K562 (cell line): ENCODE measurements at regions not wholly inside any gene's neighbourhood (a gene's known extent, or its start where the extent isn't known, plus 50 kb on each side); places are given as distances from the start of the nearest gene placed in this dataset.

Experiments
- ATAC-seq: fragments of 200-7000 bp; cut with Tn5 transposase; 3 replicates; pipeline ENCODE4 v1.9.1; 2020; ENCODE audit warnings: moderate library complexity
- BruUV-seq: library from RNA; stranded (reverse); fragments of 400-500 nt; replicated peaks from 2 replicates; lab custom pipeline; 2021; lab: Mats Ljungman, UMichigan
- CTCF ChIA-PET: fragments of 300-600 bp; formaldehyde crosslinking; extraction: SDS; loops from one replicate; lab custom pipeline; 2021; ENCODE audit warnings: low intra/inter-chr PET ratio; lab: Yijun Ruan, JAX
- POLR2A ChIA-PET: fragments of 300-600, 350-650 bp; sonication (Branson Sonifier 250); formaldehyde crosslinking; extraction: SDS; loops from one replicate; lab custom pipeline; 2021; ENCODE audit warnings: antibody characterized with exemption, inconsistent platforms; lab: Yijun Ruan, JAX
- DNase-seq, 4 experiments: peaks; one replicate each; pipeline versions ENCODE4 v3.0.0 to v3.0.0-alpha.2; 2011 to 2018; ENCODE audit warnings: low spot score in 3 of 4, mixed read lengths in 3 of 4; ENCODE audit errors: extremely low read depth in 1 of 4
- FAIRE-seq: peaks from 2 replicates; lab custom pipeline; 2011; peaks lifted over from hg19 to GRCh38; lab: Jason Lieb, UNC
- H2AFZ ChIP-seq: 2 replicates; pipeline ENCODE4 v1.6.0; 2011; ENCODE audit warnings: low read depth, low read length, control low read depth, inconsistent platforms
- H3K27ac ChIP-seq: fragments of 200-600 bp; 3 replicates; pipeline ENCODE4 v1.8.0; 2011; ENCODE audit warnings: low read depth, mild to moderate bottlenecking, control low read depth, inconsistent platforms, low read length, moderate library complexity, mixed read lengths; ENCODE audit errors: extremely low read depth
- H3K27me3 ChIP-seq, 2 experiments: fragments of 300-600 bp in 1 of 2; 2 replicates in 1 of 2; 3 replicates in 1 of 2; pipeline versions ENCODE4 v1.6.0 to v1.8.0; 2011; ENCODE audit warnings: inconsistent platforms in 2 of 2, low read length in 2 of 2, mild to moderate bottlenecking in 1 of 2, mixed read lengths in 1 of 2, moderate library complexity in 1 of 2; ENCODE audit not compliant: control insufficient read depth in 2 of 2, insufficient read depth in 2 of 2
- H3K36me3 ChIP-seq: fragments of 300-600 bp; 3 replicates; pipeline ENCODE4 v1.8.0; 2011; ENCODE audit warnings: mild to moderate bottlenecking, low read length, inconsistent platforms; ENCODE audit not compliant: control insufficient read depth, insufficient read depth
- H3K4me1 ChIP-seq, 2 experiments: fragments of 200-600 bp in 1 of 2; replicated peaks in 1 of 2; 2 replicates in 1 of 2; 3 replicates in 1 of 2; pipeline versions ENCODE4 v1.5.1 to v1.8.0; 2011; ENCODE audit warnings: inconsistent platforms in 2 of 2, low read length in 2 of 2, mild to moderate bottlenecking in 1 of 2, mixed read lengths in 1 of 2, moderate library complexity in 1 of 2; ENCODE audit not compliant: control insufficient read depth in 2 of 2, insufficient read depth in 2 of 2
- H3K4me2 ChIP-seq: 2 replicates; pipeline ENCODE4 v1.6.1; 2011; ENCODE audit warnings: low read length, control low read depth, inconsistent platforms, mixed read lengths; ENCODE audit not compliant: insufficient read depth
- H3K4me3 ChIP-seq: fragments of 200-600 bp; sonication (generic), shearing (Covaris generic); 2 replicates; pipeline ENCODE4 v1.5.1; 2016; ENCODE audit warnings: control low read depth, inconsistent platforms
- H3K79me2 ChIP-seq: fragments of 200-600 bp; 3 replicates; pipeline ENCODE4 v1.8.0; 2011; ENCODE audit warnings: low read length, inconsistent platforms; ENCODE audit not compliant: control insufficient read depth, insufficient read depth
- H3K9ac ChIP-seq, 2 experiments: 2 replicates each; pipeline versions ENCODE4 v1.6.0 to v1.6.1; 2011; ENCODE audit warnings: low read depth in 2 of 2, low read length in 2 of 2, control low read depth in 1 of 2, inconsistent platforms in 1 of 2, mild to moderate bottlenecking in 1 of 2, mixed read lengths in 1 of 2; ENCODE audit not compliant: insufficient read depth in 1 of 2
- H3K9me1 ChIP-seq: one replicate; pipeline ENCODE4 v1.6.0; 2011; ENCODE audit warnings: inconsistent platforms, mild to moderate bottlenecking, low read length, moderate library complexity; ENCODE audit not compliant: control insufficient read depth, insufficient read depth
- H3K9me3 ChIP-seq: replicated peaks from 2 replicates; pipeline ENCODE4 v1.5.1; 2011; ENCODE audit warnings: low read depth, low read length, inconsistent platforms; ENCODE audit not compliant: control insufficient read depth, insufficient read depth
- H4K20me1 ChIP-seq: replicated peaks from 2 replicates; pipeline ENCODE4 v1.6.1; 2011; ENCODE audit warnings: low read length, inconsistent platforms, mixed read lengths; ENCODE audit not compliant: control insufficient read depth, insufficient read depth
- CAMTA2 ChIP-seq: fragments of 250-450 bp; sonication (Bioruptor Pico); conservative IDR thresholded peaks from 2 replicates; pipeline ENCODE4 v1.5.1; 2022
- CC2D1A ChIP-seq: fragments of 450-650 bp; IDR thresholded peaks from 2 replicates; pipeline ENCODE4 v1.6.1; 2017; ENCODE audit warnings: mild to moderate bottlenecking
- CCAR2 ChIP-seq: fragments of 200-400 bp; formaldehyde crosslinking; IDR thresholded peaks from 2 replicates; pipeline ENCODE4 v1.6.1; 2017; ENCODE audit warnings: mild to moderate bottlenecking, low read depth, low read length
- FOXP4 ChIP-seq: sonication (generic); formaldehyde crosslinking; IDR thresholded peaks from 2 replicates; pipeline ENCODE4 v1.8.0; 2022; ENCODE audit warnings: mild to moderate bottlenecking, missing genetic modification reagents, borderline replicate concordance
- KAT2B ChIP-seq: IDR thresholded peaks from one replicate; pipeline ENCODE4 v1.6.1; 2012; ENCODE audit warnings: low read depth, mild to moderate bottlenecking, control low read depth, inconsistent platforms, low read length, moderate library complexity
- MTA3 ChIP-seq: fragments of 450-650 bp; formaldehyde crosslinking; IDR thresholded peaks from 2 replicates; pipeline ENCODE4 v1.6.1; 2017; ENCODE audit warnings: mild to moderate bottlenecking, borderline replicate concordance
- POLR2H ChIP-seq: IDR thresholded peaks from 2 replicates; pipeline ENCODE4 v1.6.1; 2016; ENCODE audit warnings: missing genetic modification characterization, low read depth, mild to moderate bottlenecking, control low read depth, missing compliant biosample characterization, moderate library complexity
- TFAM ChIP-seq: fragments of 250-450 bp; sonication (Bioruptor Pico); conservative IDR thresholded peaks from 2 replicates; pipeline ENCODE4 v1.5.0; 2021; ENCODE audit warnings: mild to moderate bottlenecking, moderate library complexity
- ZNF408 ChIP-seq: fragments of 250-450 bp; sonication (Bioruptor Pico); IDR thresholded peaks from 2 replicates; pipeline ENCODE4 v1.4.0; 2020; ENCODE audit warnings: low read depth, mild to moderate bottlenecking, moderate library complexity
- WGBS: fragments of 100-300 bp; shearing (Covaris generic); methylation state at CpG from one replicate; pipeline ENCODE4 v1.1.6; 2016; ENCODE audit warnings: low coverage, mixed read lengths; ENCODE audit not compliant: insufficient coverage; ENCODE audit errors: missing lambda C conversion rate; 5-methylcytosine and 5-hydroxymethylcytosine counted together
- in situ Hi-C: fragments of 300-500 bp; cut with MboI; formaldehyde crosslinking; loops from 4 replicates; pipeline ENCODE4 v1.15.0; 2018; ENCODE audit warnings: inconsistent platforms, mixed read lengths
- intact Hi-C: fragments of 100-400 bp; cut with micrococcal nuclease; formaldehyde crosslinking; loops from 2 replicates; pipeline ENCODE4 v1.14.2; 2022
- TF ChIP-seq, protein P1 (sequence below): fragments of 250-450 bp; sonication (Bioruptor Pico); IDR thresholded peaks from 2 replicates; pipeline ENCODE4 v1.4.0; 2020; ENCODE audit warnings: mild to moderate bottlenecking, moderate library complexity, borderline replicate concordance
- TF ChIP-seq, protein P2 (sequence below): sonication (generic); formaldehyde crosslinking; IDR thresholded peaks from 2 replicates; pipeline ENCODE4 v1.8.0; 2022; ENCODE audit warnings: mild to moderate bottlenecking, low read depth, missing genetic modification reagents

DNA sequence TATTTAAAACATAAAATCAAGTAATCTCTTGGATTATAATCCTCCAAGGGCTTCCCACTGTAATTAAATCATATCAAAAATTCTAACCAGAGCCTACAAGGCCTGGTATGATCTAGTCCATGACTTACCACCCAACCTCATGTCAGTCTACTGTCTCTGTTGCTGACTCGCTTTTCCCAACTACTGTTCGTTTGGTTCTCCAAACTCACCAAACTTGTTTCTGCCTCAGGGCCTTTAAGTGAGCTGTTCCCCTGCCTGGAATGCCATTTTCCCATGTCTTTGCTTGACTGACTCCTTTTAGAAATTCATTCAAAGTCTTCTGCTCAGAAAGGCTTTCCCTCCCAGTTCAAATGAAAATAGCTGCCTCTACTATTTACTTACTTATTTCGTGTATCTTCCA is 95.9 kb downstream of the ZC3H11B start:
- TF ChIP-seq, protein P1, sequence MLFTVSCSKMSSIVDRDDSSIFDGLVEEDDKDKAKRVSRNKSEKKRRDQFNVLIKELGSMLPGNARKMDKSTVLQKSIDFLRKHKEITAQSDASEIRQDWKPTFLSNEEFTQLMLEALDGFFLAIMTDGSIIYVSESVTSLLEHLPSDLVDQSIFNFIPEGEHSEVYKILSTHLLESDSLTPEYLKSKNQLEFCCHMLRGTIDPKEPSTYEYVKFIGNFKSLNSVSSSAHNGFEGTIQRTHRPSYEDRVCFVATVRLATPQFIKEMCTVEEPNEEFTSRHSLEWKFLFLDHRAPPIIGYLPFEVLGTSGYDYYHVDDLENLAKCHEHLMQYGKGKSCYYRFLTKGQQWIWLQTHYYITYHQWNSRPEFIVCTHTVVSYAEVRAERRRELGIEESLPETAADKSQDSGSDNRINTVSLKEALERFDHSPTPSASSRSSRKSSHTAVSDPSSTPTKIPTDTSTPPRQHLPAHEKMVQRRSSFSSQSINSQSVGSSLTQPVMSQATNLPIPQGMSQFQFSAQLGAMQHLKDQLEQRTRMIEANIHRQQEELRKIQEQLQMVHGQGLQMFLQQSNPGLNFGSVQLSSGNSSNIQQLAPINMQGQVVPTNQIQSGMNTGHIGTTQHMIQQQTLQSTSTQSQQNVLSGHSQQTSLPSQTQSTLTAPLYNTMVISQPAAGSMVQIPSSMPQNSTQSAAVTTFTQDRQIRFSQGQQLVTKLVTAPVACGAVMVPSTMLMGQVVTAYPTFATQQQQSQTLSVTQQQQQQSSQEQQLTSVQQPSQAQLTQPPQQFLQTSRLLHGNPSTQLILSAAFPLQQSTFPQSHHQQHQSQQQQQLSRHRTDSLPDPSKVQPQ (CRISPR knock-in tag): no peak
- no peak for TF ChIP-seq MTA3
- Histone ChIP-seq H4K20me1 (no peaks in the 10 kb centered on the region), H3K4me1 (no peaks in the 10 kb centered on the region), H3K9me3 (no peaks in the 10 kb centered on the region), H3K27me3 (no peaks in the 10 kb centered on the region), H3K9me1 (no peaks in the 10 kb centered on the region), H3K9ac (no peak overlapping the region), H2AFZ (no peak overlapping the region), H3K27ac (no peak overlapping the region), H3K4me2 (no peak overlapping the region), H3K36me3 (no peaks in the 10 kb centered on the region), H3K79me2 (no peaks in the 10 kb centered on the region), H3K4me3 (no peak overlapping the region)
- FAIRE-seq: no peak
- in situ Hi-C loops (no loop called here), intact Hi-C loops (no loop called here)
- 0% methylated on average over 3 of the region's 3 CpGs for WGBS
- ChIA-PET POLR2A (no interaction called here), CTCF (no interaction called here)
- BruUV-seq: no TSS peak
- no peak for ATAC-seq
- DNase-seq: no peak

DNA sequence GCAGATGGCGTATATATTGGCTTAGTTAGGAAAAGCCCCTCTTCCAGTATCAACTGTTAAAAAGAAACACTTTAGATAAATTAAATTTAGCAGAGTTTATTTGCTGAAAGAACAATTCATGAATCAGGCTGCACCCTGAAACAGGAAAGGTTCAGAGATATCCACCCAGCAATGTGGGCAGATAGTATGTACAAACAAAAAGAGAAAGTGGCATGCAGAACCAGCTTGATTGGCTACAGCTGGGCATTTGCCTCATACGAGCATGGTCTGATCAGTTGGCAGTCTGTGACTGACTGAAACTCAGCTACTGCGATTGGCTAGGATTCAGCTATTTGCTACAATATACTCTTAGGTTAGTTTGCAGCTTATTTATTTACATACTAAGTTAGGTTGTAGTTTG is 98.2 kb downstream of the ZC3H11B start:
- no peak overlapping the region for H3K27ac ChIP-seq
- H3K9ac ChIP-seq: no peak overlapping the region
- H3K4me2 ChIP-seq: no peak overlapping the region
- ChIA-PET POLR2A (interaction anchor here (0.7 to 0.9 kb wide), 2 partner anchors 10 to 164 kb away, joined by 3 read pairs; no protein-coding TSS in a partner anchor), CTCF (no interaction called here)
- H3K36me3 ChIP-seq: no peaks in the 10 kb centered on the region
- intact Hi-C loops: no loop called here
- H3K9me1 ChIP-seq: no peaks in the 10 kb centered on the region
- no peak overlapping the region for H2AFZ ChIP-seq
- H3K27me3 ChIP-seq: no peaks in the 10 kb centered on the region
- H3K4me1 ChIP-seq: no peaks in the 10 kb centered on the region
- 0% methylated on average over 3 of the region's 3 CpGs for WGBS
- BruUV-seq: no TSS peak
- no peaks in the 10 kb centered on the region for H4K20me1 ChIP-seq
- DNase-seq (no peak), FAIRE-seq (no peak), ATAC-seq (no peak)
- no peak overlapping the region for H3K4me3 ChIP-seq
- H3K9me3 ChIP-seq: no peaks in the 10 kb centered on the region
- in situ Hi-C loops: no loop called here
- H3K79me2 ChIP-seq: no peaks in the 10 kb centered on the region
- TF ChIP-seq ZNF408 (no peak), CAMTA2 (CRISPR knock-in tag) (no peak), KAT2B (no peak), CCAR2 (no peak), FOXP4 (CRISPR knock-in tag) (no peak), POLR2H (tag) (no peak), CC2D1A (no peak), TFAM (CRISPR knock-in tag) (no peak)
- TF ChIP-seq, protein P2, sequence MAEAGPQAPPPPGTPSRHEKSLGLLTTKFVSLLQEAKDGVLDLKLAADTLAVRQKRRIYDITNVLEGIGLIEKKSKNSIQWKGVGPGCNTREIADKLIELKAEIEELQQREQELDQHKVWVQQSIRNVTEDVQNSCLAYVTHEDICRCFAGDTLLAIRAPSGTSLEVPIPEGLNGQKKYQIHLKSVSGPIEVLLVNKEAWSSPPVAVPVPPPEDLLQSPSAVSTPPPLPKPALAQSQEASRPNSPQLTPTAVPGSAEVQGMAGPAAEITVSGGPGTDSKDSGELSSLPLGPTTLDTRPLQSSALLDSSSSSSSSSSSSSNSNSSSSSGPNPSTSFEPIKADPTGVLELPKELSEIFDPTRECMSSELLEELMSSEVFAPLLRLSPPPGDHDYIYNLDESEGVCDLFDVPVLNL: no peak
